ENCODE measurements at regions not wholly inside any gene's neighbourhood (a gene's known extent, or its start where the extent isn't known, plus 50 kb on each side); places are given as distances from the start of the nearest gene placed in this dataset.

GRCh38 chr7:116087291-116087690, 56.7 kb upstream of the TFEC start:
- TF ChIP-seq POLR2A (IDR thresholded peaks at IDR 0.05) (no peak), CTCF (IDR thresholded peaks at IDR 0.05 in 4 of 5, conservative IDR thresholded peaks at IDR 0.05 in 1 of 5) (no peak)
